Astrocyte of the cerebellum (primary cell): ENCODE measurements at regions not wholly inside any gene's neighbourhood (a gene's known extent, or its start where the extent isn't known, plus 50 kb on each side); places are given as distances from the start of the nearest gene placed in this dataset.

Source experiments
- DNase-seq: peaks from one replicate; pipeline ENCODE4 v3.0.0-alpha.2; 2011; ENCODE audit warnings: low read depth
- H3K4me3 ChIP-seq: 2 replicates; pipeline ENCODE4 v1.5.1; 2011; ENCODE audit warnings: mild to moderate bottlenecking, low read depth, low read length, moderate library complexity
- CTCF ChIP-seq: IDR thresholded peaks from 2 replicates; pipeline ENCODE4 v1.5.1; 2012; ENCODE audit warnings: low read length, low read depth, moderate library complexity, mild to moderate bottlenecking; ENCODE audit errors: missing control alignments
- in situ Hi-C: cut with HindIII; loops from 2 replicates; pipeline ENCODE4 v1.10.0; 2017; ENCODE audit warnings: low sequenced_read_pairs

- in situ Hi-C loops: no loop called here
- no peak overlapping the region for H3K4me3 ChIP-seq
- no peak for TF ChIP-seq CTCF
- DNase-seq: no peak
Measured at GRCh38 chr16:50945171-50945570, 203.3 kb downstream of the CYLD start.

GRCh38 chr16:50944436-50944835 is 202.6 kb downstream of the CYLD start:
- in situ Hi-C loops: no loop called here
- H3K4me3 ChIP-seq: no peak overlapping the region
- DNase-seq: no peak
- TF ChIP-seq CTCF: no peak

GRCh38 chr16:50944033-50944432 is 202.1 kb downstream of the CYLD start:
- no peak for DNase-seq
- no peak overlapping the region for H3K4me3 ChIP-seq
- TF ChIP-seq CTCF: no peak
- in situ Hi-C loops: no loop called here

- TF ChIP-seq CTCF: no peak
- in situ Hi-C loops: no loop called here
- no peak for DNase-seq
- no peak overlapping the region for H3K4me3 ChIP-seq
Measured at GRCh38 chr16:50942143-50942542, 200.3 kb downstream of the CYLD start.

GRCh38 chr16:50941681-50942080 is 199.8 kb downstream of the CYLD start:
- no peak for DNase-seq
- in situ Hi-C loops: no loop called here
- no peak overlapping the region for H3K4me3 ChIP-seq
- no peak for TF ChIP-seq CTCF

GRCh38 chr16:50940275-50940854 is 198.5 kb downstream of the CYLD start:
- H3K4me3 ChIP-seq: no peak overlapping the region
- TF ChIP-seq CTCF: no peak
- in situ Hi-C loops: no loop called here
- no peak for DNase-seq

GRCh38 chr16:50939356-50939755 is 197.5 kb downstream of the CYLD start:
- H3K4me3 ChIP-seq: no peak overlapping the region
- TF ChIP-seq CTCF: no peak
- no peak for DNase-seq
- in situ Hi-C loops: no loop called here
